Glomerular visceral epithelial cell (primary cell): ENCODE measurements at regions not wholly inside any gene's neighbourhood (a gene's known extent, or its start where the extent isn't known, plus 50 kb on each side); places are given as distances from the start of the nearest gene placed in this dataset.
"Not testable (repeated sequence)": the region's sequence is repeated elsewhere in the genome, so short reads cannot be mapped to it uniquely, and the experiment has no call there.

Experiments
- DNase-seq: peaks from one replicate; pipeline ENCODE4 v3.0.0-alpha.2; 2016; ENCODE audit errors: extremely low spot score

GRCh38 chr4:116024954-116025708 is 911.7 kb upstream of the NDST4 start:
- no peak for DNase-seq

- DNase-seq: no peak
Observed at GRCh38 chr4:116023049-116023448, 909.6 kb upstream of the NDST4 start.

GRCh38 chr4:116020141-116020722 is 906.8 kb upstream of the NDST4 start:
- no peak for DNase-seq

GRCh38 chr4:116018831-116019230 is 905.4 kb upstream of the NDST4 start:
- DNase-seq: peak; percentile 5

- peak; percentile 56 for DNase-seq
Observed at GRCh38 chr4:116016201-116016600, 902.8 kb upstream of the NDST4 start.

GRCh38 chr4:116015549-116015948 is 902.1 kb upstream of the NDST4 start:
- DNase-seq: no peak

GRCh38 chr4:116015062-116015461 is 901.6 kb upstream of the NDST4 start:
- DNase-seq: no peak

- DNase-seq: no peak
Observed at GRCh38 chr4:116010923-116011322, 897.5 kb upstream of the NDST4 start.

- DNase-seq: no peak
Observed at GRCh38 chr4:116005806-116006088, 892.3 kb upstream of the NDST4 start.

GRCh38 chr4:116005037-116005805 is 891.8 kb upstream of the NDST4 start:
- DNase-seq: no peak

GRCh38 chr4:116001291-116001690 is 887.9 kb upstream of the NDST4 start:
- no peak for DNase-seq

- DNase-seq: no peak
Observed at GRCh38 chr4:115986573-115986972, 873.2 kb upstream of the NDST4 start.

- DNase-seq: not testable (repeated sequence)
Observed at GRCh38 chr4:115975421-115976001, 862.1 kb upstream of the NDST4 start.

- DNase-seq: no peak
Observed at GRCh38 chr4:115973768-115974167, 860.3 kb upstream of the NDST4 start.

GRCh38 chr4:115972967-115973366 is 859.5 kb upstream of the NDST4 start:
- no peak for DNase-seq

GRCh38 chr4:115970859-115971258 is 857.4 kb upstream of the NDST4 start:
- no peak for DNase-seq

- no peak for DNase-seq
Observed at GRCh38 chr4:115969756-115970155, 856.3 kb upstream of the NDST4 start.

- DNase-seq: no peak
Observed at GRCh38 chr4:115965588-115965987, 852.2 kb upstream of the NDST4 start.

- DNase-seq: not testable (repeated sequence)
Observed at GRCh38 chr4:115956054-115956796, 842.8 kb upstream of the NDST4 start.

GRCh38 chr4:115950806-115951205 is 837.4 kb upstream of the NDST4 start:
- DNase-seq: no peak

GRCh38 chr4:115949974-115950743 is 836.7 kb upstream of the NDST4 start:
- DNase-seq: not testable (repeated sequence)
